Astrocyte of the cerebellum (primary cell): ENCODE measurements at regions not wholly inside any gene's neighbourhood (a gene's known extent, or its start where the extent isn't known, plus 50 kb on each side); places are given as distances from the start of the nearest gene placed in this dataset.
"Not testable (repeated sequence)": the region's sequence is repeated elsewhere in the genome, so short reads cannot be mapped to it uniquely, and the experiment has no call there.

Experiments used
- DNase-seq: peaks from one replicate; pipeline ENCODE4 v3.0.0-alpha.2; 2011; ENCODE audit warnings: low read depth
- H3K4me3 ChIP-seq: 2 replicates; pipeline ENCODE4 v1.5.1; 2011; ENCODE audit warnings: mild to moderate bottlenecking, low read depth, low read length, moderate library complexity
- in situ Hi-C: cut with HindIII; loops from 2 replicates; pipeline ENCODE4 v1.10.0; 2017; ENCODE audit warnings: low sequenced_read_pairs
- TF ChIP-seq, protein P1 (sequence below): IDR thresholded peaks from 2 replicates; pipeline ENCODE4 v1.5.1; 2012; ENCODE audit warnings: low read length, low read depth, moderate library complexity, mild to moderate bottlenecking; ENCODE audit errors: missing control alignments

DNA sequence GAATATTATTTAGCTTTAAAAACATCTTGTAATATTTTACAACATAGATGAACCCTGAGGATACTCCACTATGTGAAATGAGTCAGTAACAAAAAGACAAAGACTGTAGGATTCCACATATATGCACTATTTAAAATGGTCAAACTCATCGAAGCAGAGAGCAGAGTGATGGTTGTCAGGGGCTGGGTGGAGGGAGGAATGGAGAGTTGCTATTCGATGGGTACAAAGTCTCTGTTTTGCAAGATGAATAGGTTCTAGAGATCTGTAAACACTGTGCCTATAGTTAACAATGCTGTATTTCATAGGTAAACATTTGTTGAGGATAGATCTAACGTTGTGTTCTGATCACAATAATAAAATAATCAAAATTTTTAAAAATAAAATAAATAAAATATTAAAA, 1675.9 kb upstream of the CELF4 start:
- TF ChIP-seq, protein P1, sequence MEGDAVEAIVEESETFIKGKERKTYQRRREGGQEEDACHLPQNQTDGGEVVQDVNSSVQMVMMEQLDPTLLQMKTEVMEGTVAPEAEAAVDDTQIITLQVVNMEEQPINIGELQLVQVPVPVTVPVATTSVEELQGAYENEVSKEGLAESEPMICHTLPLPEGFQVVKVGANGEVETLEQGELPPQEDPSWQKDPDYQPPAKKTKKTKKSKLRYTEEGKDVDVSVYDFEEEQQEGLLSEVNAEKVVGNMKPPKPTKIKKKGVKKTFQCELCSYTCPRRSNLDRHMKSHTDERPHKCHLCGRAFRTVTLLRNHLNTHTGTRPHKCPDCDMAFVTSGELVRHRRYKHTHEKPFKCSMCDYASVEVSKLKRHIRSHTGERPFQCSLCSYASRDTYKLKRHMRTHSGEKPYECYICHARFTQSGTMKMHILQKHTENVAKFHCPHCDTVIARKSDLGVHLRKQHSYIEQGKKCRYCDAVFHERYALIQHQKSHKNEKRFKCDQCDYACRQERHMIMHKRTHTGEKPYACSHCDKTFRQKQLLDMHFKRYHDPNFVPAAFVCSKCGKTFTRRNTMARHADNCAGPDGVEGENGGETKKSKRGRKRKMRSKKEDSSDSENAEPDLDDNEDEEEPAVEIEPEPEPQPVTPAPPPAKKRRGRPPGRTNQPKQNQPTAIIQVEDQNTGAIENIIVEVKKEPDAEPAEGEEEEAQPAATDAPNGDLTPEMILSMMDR = no peak
- no peak for DNase-seq
- H3K4me3 ChIP-seq = no peak overlapping the region
- in situ Hi-C loops = no loop called here

DNA sequence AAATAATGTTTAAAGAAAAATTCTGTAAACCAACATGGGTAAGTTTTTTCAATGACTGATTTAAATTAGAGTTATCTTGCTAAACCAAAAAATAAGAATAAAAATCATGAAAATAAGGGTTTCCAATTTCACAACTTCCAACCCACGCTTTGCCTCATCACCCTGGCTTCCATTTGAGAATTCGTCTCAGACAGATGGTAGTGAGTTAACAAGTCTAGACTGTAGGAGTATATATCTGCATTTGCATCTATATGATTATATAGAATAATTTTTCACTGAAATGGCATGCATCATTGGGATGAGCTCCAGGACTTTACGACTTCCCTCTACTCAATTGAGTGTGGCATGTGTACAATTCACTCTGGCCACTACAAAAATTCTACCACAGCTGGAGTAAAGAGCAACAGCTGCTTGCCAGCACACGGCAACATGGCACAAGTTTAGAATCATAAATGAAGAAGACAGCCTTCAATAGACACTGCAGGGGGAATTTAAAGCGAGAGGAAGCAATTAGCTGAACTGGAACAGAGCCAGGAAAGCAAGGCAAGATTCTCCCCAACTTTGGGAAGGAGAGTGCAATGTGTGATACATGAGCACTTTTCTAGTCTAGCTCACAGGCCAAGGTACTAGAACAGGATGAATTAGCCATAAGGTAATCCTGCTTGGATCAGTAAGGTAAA, 1673.5 kb upstream of the CELF4 start:
- TF ChIP-seq, protein P1 = no peak
- no peak overlapping the region for H3K4me3 ChIP-seq
- in situ Hi-C loops = no loop called here
- DNase-seq = no peak

DNA sequence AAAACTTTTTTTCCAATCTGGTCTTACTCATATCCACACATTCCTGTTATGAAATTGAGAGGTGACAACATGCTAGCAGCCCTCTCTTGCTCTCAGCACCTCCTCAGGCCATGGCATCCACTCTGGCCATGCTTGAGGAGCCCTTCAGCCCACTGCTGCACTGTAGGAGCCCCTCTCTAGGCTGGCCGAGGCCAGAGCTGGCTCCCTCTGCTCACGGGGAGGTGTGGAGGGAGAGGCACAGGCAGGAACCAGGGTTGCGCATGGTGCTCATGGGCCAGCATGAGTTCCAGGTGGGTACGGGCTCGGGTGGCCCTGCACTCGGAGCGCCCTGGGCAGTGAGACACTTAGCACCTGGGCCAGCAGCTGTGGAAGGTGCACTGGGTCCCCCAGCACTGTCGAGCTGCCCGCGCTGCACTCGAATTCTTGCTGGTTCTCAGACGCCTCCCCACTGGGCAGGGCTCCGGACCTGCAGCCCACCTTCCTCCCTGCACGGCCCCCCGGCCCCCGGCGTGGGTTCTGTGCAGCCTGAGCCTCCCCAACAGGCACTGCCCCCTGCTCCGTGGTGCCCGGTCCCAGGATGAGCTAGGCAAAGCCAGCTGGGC, 1669.6 kb upstream of the CELF4 start:
- no peak overlapping the region for H3K4me3 ChIP-seq
- in situ Hi-C loops = no loop called here
- no peak for DNase-seq
- TF ChIP-seq, protein P1 = no peak

DNA sequence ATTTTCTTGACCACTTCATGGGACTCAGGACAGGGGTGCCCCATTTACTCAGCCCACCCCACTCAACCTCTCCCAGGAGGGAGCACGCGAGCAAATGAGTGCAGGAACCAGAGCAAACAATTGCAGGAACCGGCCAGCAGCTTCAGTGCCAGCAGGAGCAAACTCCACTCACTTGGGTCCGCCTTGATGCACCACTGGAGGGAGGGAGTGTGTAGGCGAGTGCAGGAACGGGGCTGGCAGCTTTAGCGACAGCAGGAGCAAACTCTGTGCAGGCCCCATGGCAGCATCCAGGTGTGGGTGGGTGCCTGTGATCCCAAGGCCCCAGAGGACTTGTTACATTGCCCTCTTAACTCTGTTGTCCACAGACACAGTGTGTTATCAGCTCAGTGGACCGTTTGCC, 1667.3 kb upstream of the CELF4 start:
- TF ChIP-seq, protein P1 = no peak
- H3K4me3 ChIP-seq = no peak overlapping the region
- in situ Hi-C loops = no loop called here
- DNase-seq = no peak

DNA sequence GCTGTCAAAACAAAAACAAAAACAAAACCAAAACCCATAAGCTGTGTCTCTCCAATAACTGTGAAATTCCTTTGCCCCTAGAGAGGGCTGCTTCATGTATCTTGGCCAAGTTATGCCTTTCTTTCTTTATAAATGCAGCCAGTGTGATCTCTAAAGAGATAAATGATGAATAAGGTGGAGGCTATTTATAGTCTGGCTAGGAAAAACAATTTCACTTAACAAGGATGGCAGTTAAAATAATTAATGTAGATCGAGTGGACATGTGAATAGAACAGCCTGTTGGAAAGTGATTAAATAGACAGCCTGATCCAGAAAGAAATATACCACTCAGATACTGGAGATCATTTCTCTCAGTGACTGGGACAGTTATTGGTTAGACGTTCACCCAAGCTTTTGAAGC, 1666.9 kb upstream of the CELF4 start:
- no peak for DNase-seq
- TF ChIP-seq, protein P1 = no peak
- in situ Hi-C loops = no loop called here
- H3K4me3 ChIP-seq = no peak overlapping the region

DNA sequence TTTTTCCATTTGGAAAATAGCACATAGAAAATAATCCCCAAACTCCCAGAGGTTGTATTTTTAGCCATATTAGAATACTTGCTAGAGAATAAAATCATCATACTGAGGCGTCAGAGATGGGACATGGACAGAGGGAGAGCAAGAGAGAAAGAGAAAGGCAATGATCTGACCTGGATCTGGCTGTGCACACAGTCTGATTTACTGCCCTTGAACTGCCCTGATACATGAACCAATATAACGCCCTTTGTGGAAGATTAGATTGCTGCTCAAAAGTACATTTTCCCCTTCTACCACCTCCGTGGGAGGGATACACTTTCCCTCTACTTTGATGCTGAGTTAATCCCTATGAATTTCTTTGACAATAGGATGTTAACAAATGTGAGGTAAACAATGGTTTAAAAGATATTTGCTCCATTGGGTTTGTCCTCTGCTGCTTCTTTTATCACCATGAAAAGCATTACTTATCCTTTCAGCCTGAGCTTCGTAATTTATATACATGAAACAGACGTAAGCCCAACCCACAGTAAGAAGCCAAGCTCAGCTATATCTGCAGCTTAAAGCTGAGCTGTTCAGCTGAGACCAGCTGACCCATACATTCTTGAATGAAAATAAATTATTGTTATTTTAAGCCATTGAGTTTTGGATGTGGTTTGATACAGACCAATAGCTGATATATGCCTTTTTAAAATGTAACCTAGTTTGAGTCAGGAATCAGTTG, 1664.6 kb upstream of the CELF4 start:
- no peak for DNase-seq
- no peak overlapping the region for H3K4me3 ChIP-seq
- in situ Hi-C loops = no loop called here
- TF ChIP-seq, protein P1 = no peak

DNA sequence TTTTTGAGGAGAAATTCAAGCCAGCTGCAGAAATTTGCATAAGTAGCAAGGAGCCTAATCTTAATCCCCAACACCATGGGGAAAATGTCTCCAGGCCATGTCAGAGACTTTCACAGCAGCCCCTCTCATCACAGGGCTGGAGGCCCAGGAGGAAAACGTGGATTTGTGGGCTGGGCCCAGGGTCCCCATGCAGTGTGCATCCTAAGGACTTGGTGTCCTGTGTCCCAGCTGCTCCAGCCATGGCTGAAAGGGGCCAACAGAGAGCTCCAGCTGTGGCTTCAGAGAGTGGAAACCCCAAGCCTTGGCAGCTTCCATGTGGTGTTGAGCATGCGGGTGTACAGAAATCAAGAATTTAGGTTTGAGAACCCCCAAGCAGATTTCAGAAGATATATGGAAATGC, 1662.2 kb upstream of the CELF4 start:
- in situ Hi-C loops, DNase-seq, H3K4me3 ChIP-seq: not testable (repeated sequence)
